Endothelial cell of umbilical vein (primary cell): ENCODE measurements at regions not wholly inside any gene's neighbourhood (a gene's known extent, or its start where the extent isn't known, plus 50 kb on each side); places are given as distances from the start of the nearest gene placed in this dataset.

Experiments
- BruUV-seq: library from RNA; stranded (reverse); fragments of 400-500 nt; replicated peaks from 2 replicates; lab custom pipeline; 2021; lab: Mats Ljungman, UMichigan
- CTCF ChIA-PET: fragments of 300-600, 350-600 bp; sonication (Branson Sonifier 250); formaldehyde crosslinking; loops from one replicate; lab custom pipeline; 2021; ENCODE audit warnings: antibody characterized with exemption, inconsistent platforms; lab: Charles Lee
- POLR2A ChIA-PET: fragments of 300-600, 350-600 bp; sonication (Branson Sonifier 250); formaldehyde crosslinking; loops from one replicate; lab custom pipeline; 2021; ENCODE audit warnings: antibody characterized with exemption, inconsistent platforms; lab: Charles Lee
- DNase-seq: peaks from one replicate; pipeline ENCODE4 v3.0.0-alpha.2; 2011; ENCODE audit warnings: low read depth, low spot score
- FAIRE-seq: peaks from 2 replicates; lab custom pipeline; 2011; peaks lifted over from hg19 to GRCh38; lab: Jason Lieb, UNC
- H2AFZ ChIP-seq: 2 replicates; pipeline ENCODE4 v1.6.0; 2012; ENCODE audit warnings: low read depth, low read length, control low read depth, inconsistent platforms
- H3K27ac ChIP-seq: 2 replicates; pipeline ENCODE4 v1.5.1; 2011; ENCODE audit warnings: low read depth, mild to moderate bottlenecking, control low read depth, low read length, moderate library complexity; ENCODE audit not compliant: insufficient read depth
- H3K27me3 ChIP-seq, 2 experiments: 2 replicates each; pipeline versions ENCODE4 v1.6.0 to v1.6.1; 2011; ENCODE audit warnings: low read length in 2 of 2, mixed read lengths in 1 of 2; ENCODE audit not compliant: control insufficient read depth in 2 of 2, insufficient read depth in 2 of 2
- H3K36me3 ChIP-seq, 2 experiments: 2 replicates in 1 of 2; 3 replicates in 1 of 2; pipeline ENCODE4 v1.5.1; 2011; ENCODE audit warnings: low read length in 2 of 2, mild to moderate bottlenecking in 1 of 2, moderate library complexity in 1 of 2; ENCODE audit not compliant: control insufficient read depth in 2 of 2, insufficient read depth in 2 of 2; ENCODE audit errors: extremely low read depth in 1 of 2
- H3K4me1 ChIP-seq: 3 replicates; pipeline ENCODE4 v1.5.1; 2011; ENCODE audit warnings: mild to moderate bottlenecking, low read length; ENCODE audit not compliant: control insufficient read depth, insufficient read depth; ENCODE audit errors: extremely low read depth
- H3K4me2 ChIP-seq: 2 replicates; pipeline ENCODE4 v1.6.1; 2011; ENCODE audit warnings: low read length, control low read depth, mixed read lengths; ENCODE audit not compliant: insufficient read depth
- H3K4me3 ChIP-seq, 3 experiments: fragments of 200-600 bp in 1 of 3; sonication (generic), shearing (Covaris generic) in 1 of 3; replicated peaks in 1 of 3; 2 replicates each; pipeline ENCODE4 v1.5.1; 2011 to 2016; ENCODE audit warnings: control low read depth in 3 of 3, low read length in 3 of 3, mild to moderate bottlenecking in 2 of 3, inconsistent platforms in 1 of 3, low read depth in 1 of 3, moderate library complexity in 1 of 3; ENCODE audit not compliant: insufficient read depth in 1 of 3
- H3K79me2 ChIP-seq: 2 replicates; pipeline ENCODE4 v1.6.0; 2012; ENCODE audit warnings: low read length, inconsistent platforms; ENCODE audit not compliant: control insufficient read depth, insufficient read depth
- H3K9ac ChIP-seq: replicated peaks from 2 replicates; pipeline ENCODE3; 2011; ENCODE audit warnings: low read length, control low read depth; ENCODE audit not compliant: insufficient read depth; ENCODE audit errors: extremely low read depth
- H3K9me1 ChIP-seq: replicated peaks from 3 replicates; pipeline ENCODE4 v1.6.0; 2011; ENCODE audit warnings: mild to moderate bottlenecking, low read length; ENCODE audit not compliant: control insufficient read depth, insufficient read depth; ENCODE audit errors: extremely low read depth
- H3K9me3 ChIP-seq: replicated peaks from 2 replicates; pipeline ENCODE4 v1.5.1; 2012; ENCODE audit warnings: low read length, inconsistent platforms; ENCODE audit not compliant: control insufficient read depth, insufficient read depth
- H4K20me1 ChIP-seq: replicated peaks from 2 replicates; pipeline ENCODE3; 2011; ENCODE audit warnings: mild to moderate bottlenecking, low read length; ENCODE audit not compliant: control insufficient read depth, insufficient read depth; ENCODE audit errors: extremely low read depth
- CTCF ChIP-seq, 2 donors: IDR thresholded peaks; 1 replicate in 1 of 2; 2 replicates in 1 of 2; pipeline ENCODE4 v1.5.1; 2011; ENCODE audit warnings: low read length in 2 of 2, mild to moderate bottlenecking in 2 of 2, moderate library complexity in 2 of 2, control low read depth in 1 of 2, inconsistent platforms in 1 of 2, low read depth in 1 of 2; ENCODE audit not compliant: insufficient read depth in 1 of 2; ENCODE audit errors: extremely low read depth in 1 of 2
- EZH2 ChIP-seq: IDR thresholded peaks from 2 replicates; pipeline ENCODE4 v1.6.1; 2012; ENCODE audit warnings: borderline replicate concordance, low read depth, mild to moderate bottlenecking, moderate library complexity, low read length, inconsistent platforms; ENCODE audit not compliant: severe bottlenecking
- FOS ChIP-seq: IDR thresholded peaks from 2 replicates; pipeline ENCODE4 v1.6.1; 2011; ENCODE audit warnings: mild to moderate bottlenecking, low read length, moderate library complexity, borderline replicate concordance; ENCODE audit not compliant: insufficient read depth
- GATA2 ChIP-seq: IDR thresholded peaks from 2 replicates; pipeline ENCODE4 v1.7.0; 2011; ENCODE audit warnings: low read depth, mild to moderate bottlenecking, moderate library complexity, mixed read lengths, low read length; ENCODE audit not compliant: insufficient read length, insufficient read depth
- JUN ChIP-seq: IDR thresholded peaks from 2 replicates; pipeline ENCODE4 v1.6.1; 2011; ENCODE audit warnings: borderline replicate concordance, low read depth; ENCODE audit not compliant: insufficient read length, insufficient read depth
- MYC ChIP-seq: IDR thresholded peaks from one replicate; pipeline ENCODE4 v1.6.1; 2011; ENCODE audit warnings: mild to moderate bottlenecking, low read depth, low read length
- POLR2A ChIP-seq: IDR thresholded peaks from 2 replicates; pipeline ENCODE4 v1.6.1; 2012; ENCODE audit warnings: low read depth, mild to moderate bottlenecking, control low read depth, low read length
- POLR2AphosphoS5 ChIP-seq: IDR thresholded peaks from 2 replicates; pipeline ENCODE4 v1.6.1; 2012; ENCODE audit warnings: low read depth, mild to moderate bottlenecking, control low read depth, low read length, moderate library complexity; ENCODE audit not compliant: insufficient read depth
- dilution Hi-C: fragments of 300-500 bp; cut with MboI; formaldehyde crosslinking; loops from one replicate; pipeline ENCODE4 v1.15.0; 2019; ENCODE audit warnings: low sequenced_read_pairs; ENCODE audit not compliant: extremely low pct_ligation_motif_present
- intact Hi-C: fragments of 100-400 bp; cut with micrococcal nuclease; formaldehyde crosslinking; loops from one replicate; pipeline ENCODE4 v1.10.0; 2022

GRCh38 chr5:20157089-20157488 lies 169.1 kb upstream of the CDH18 start:
- no peak overlapping the region for H2AFZ ChIP-seq
- DNase-seq (no peak), FAIRE-seq (no peak)
- H3K4me1 ChIP-seq, result no peaks in the 10 kb centered on the region
- H3K9me3 ChIP-seq, result peaks cover 2% of the 10 kb centered on the region
- H3K4me3 ChIP-seq, result no peak overlapping the region
- intact Hi-C loops (no loop called here), dilution Hi-C loops (no loop called here)
- ChIA-PET CTCF (no interaction called here), POLR2A (no interaction called here)
- no peak overlapping the region for H3K27ac ChIP-seq
- BruUV-seq, result no TSS peak
- TF ChIP-seq MYC (no peak), FOS (no peak), POLR2AphosphoS5 (no peak), POLR2A (no peak), JUN (no peak), EZH2 (no peak), CTCF (IDR thresholded peaks at IDR 0.05; ENCODE audit: extremely low read depth in 1 of 2, insufficient read depth in 1 of 2, low read depth in 1 of 2, low read length in 2 of 2) (no peak)
- H3K27me3 ChIP-seq, result no peaks in the 10 kb centered on the region
- no peak overlapping the region for H3K9ac ChIP-seq
- H3K9me1 ChIP-seq, result no peaks in the 10 kb centered on the region
- H3K36me3 ChIP-seq, result no peaks in the 10 kb centered on the region
- no peaks in the 10 kb centered on the region for H4K20me1 ChIP-seq
- no peaks in the 10 kb centered on the region for H3K79me2 ChIP-seq
- H3K4me2 ChIP-seq, result no peak overlapping the region

GRCh38 chr5:20145240-20145639 lies 157.2 kb upstream of the CDH18 start:
- H2AFZ ChIP-seq, result no peak overlapping the region
- H3K9me1 ChIP-seq, result no peaks in the 10 kb centered on the region
- H3K9ac ChIP-seq, result no peak overlapping the region
- dilution Hi-C loops (no loop called here), intact Hi-C loops (no loop called here)
- DNase-seq, result no peak
- no peaks in the 10 kb centered on the region for H3K9me3 ChIP-seq
- no peak for TF ChIP-seq POLR2A
- TF ChIP-seq GATA2, result no peak
- no peak for TF ChIP-seq EZH2
- no peak for TF ChIP-seq MYC
- TF ChIP-seq FOS, result no peak
- H4K20me1 ChIP-seq, result no peaks in the 10 kb centered on the region
- H3K36me3 ChIP-seq, result no peaks in the 10 kb centered on the region
- H3K4me3 ChIP-seq, result no peak overlapping the region
- H3K4me1 ChIP-seq, result no peaks in the 10 kb centered on the region
- no peaks in the 10 kb centered on the region for H3K27me3 ChIP-seq
- no peaks in the 10 kb centered on the region for H3K79me2 ChIP-seq
- no TSS peak for BruUV-seq
- H3K4me2 ChIP-seq, result no peak overlapping the region
- ChIA-PET POLR2A (no interaction called here), CTCF (no interaction called here)
- FAIRE-seq, result no peak
- H3K27ac ChIP-seq, result no peak overlapping the region
